ENCODE measurements at regions not wholly inside any gene's neighbourhood (a gene's known extent, or its start where the extent isn't known, plus 50 kb on each side); places are given as distances from the start of the nearest gene placed in this dataset.

DNA sequence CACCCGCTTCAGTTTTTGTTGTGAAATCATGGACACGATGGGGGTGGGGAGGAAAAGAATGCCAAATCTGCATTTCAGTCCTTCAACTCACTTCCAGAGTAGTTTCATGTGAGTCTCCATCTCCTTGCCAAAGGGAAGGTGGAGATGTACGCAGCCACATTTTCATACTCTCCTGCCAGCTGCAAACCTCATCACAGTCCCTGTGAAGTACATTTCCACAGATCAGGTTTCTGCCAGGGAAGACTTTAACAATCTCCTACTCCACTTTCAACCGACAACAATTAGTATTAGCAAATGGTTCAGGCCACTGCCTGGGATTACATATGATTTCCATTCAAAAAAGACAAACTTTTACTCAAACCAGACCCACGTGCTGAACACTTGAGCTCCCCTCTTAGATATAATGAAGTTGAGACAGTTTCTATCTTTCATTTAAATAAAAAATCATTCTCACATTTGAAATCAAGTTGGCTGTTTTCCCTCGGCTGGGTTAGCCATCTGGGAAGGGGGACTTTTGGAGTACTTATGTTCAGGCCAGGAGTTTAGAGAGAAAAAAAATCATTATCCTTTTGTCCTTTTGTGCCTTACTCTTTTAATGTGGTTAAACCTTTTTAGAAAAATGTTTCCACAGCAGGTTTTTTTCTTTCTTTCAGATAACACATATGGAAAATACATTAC is 51.0 kb upstream of the CEP162 start (continued):
- TF ChIP-seq CHD7 (IDR thresholded peaks at IDR 0.05; ENCODE audit: insufficient replicate concordance, low read length), result no peak
- no peak for TF ChIP-seq BCL11A (IDR thresholded peaks at IDR 0.05; ENCODE audit: low read depth in 2 of 2, low read length in 2 of 2)
- TF ChIP-seq YY1 (IDR thresholded peaks at IDR 0.05; ENCODE audit: low read depth, low read length), result no peak
- TF ChIP-seq SAP30 (IDR thresholded peaks at IDR 0.05; ENCODE audit: insufficient read depth, insufficient replicate concordance, low read length), result no peak
- TF ChIP-seq, protein P1, sequence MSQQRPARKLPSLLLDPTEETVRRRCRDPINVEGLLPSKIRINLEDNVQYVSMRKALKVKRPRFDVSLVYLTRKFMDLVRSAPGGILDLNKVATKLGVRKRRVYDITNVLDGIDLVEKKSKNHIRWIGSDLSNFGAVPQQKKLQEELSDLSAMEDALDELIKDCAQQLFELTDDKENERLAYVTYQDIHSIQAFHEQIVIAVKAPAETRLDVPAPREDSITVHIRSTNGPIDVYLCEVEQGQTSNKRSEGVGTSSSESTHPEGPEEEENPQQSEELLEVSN (IDR thresholded peaks at IDR 0.05), result no peak
- TF ChIP-seq, protein P2, sequence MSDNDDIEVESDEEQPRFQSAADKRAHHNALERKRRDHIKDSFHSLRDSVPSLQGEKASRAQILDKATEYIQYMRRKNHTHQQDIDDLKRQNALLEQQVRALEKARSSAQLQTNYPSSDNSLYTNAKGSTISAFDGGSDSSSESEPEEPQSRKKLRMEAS (IDR thresholded peaks at IDR 0.05), result no peak
- TF ChIP-seq RXRA (IDR thresholded peaks at IDR 0.05; ENCODE audit: insufficient read depth, low read depth, low read length), result no peak
- no peak for TF ChIP-seq CBX5 (IDR thresholded peaks at IDR 0.05; ENCODE audit: low read depth, low read length)

Measured in H1 (cell line).